ENCODE measurements at regions not wholly inside any gene's neighbourhood (a gene's known extent, or its start where the extent isn't known, plus 50 kb on each side); places are given as distances from the start of the nearest gene placed in this dataset.
"Not testable (repeated sequence)": the region's sequence is repeated elsewhere in the genome, so short reads cannot be mapped to it uniquely, and the experiment has no call there.

DNA sequence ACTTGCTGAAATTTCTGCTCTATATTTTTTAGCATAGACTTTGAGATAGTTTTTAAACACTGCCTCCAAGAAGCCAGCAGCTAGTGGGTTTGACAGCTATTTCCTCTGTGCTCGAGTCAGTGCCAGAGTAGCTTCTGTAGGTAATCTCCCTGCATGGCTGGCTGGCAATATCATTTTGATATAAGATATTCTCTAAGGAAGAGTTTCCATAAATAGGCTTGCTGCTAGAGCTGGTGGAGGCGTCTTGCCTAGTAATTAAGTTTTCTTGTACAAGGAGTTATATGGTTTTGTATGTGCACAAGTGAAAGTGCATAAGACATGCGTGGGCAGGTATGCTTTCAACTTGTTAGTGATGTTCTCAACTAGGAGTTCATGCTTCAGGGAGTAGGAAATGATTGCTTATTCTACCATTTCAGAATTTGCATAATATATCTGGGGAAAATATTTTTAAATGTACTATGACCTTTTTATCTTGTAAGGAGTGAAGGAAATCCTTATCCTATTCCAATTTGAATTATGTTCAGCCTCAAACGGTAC, 74.1 kb upstream of the CCL21 start:
- DNase-seq (ENCODE audit: extremely low spot score): peak; percentile 41
- ChIA-PET CTCF (no interaction called here), POLR2A (no interaction called here)
- TF ChIP-seq CTCF (IDR thresholded peaks at IDR 0.05; ENCODE audit: control extremely low read depth, extremely low read depth, low read depth, missing control alignments): no peak

DNA sequence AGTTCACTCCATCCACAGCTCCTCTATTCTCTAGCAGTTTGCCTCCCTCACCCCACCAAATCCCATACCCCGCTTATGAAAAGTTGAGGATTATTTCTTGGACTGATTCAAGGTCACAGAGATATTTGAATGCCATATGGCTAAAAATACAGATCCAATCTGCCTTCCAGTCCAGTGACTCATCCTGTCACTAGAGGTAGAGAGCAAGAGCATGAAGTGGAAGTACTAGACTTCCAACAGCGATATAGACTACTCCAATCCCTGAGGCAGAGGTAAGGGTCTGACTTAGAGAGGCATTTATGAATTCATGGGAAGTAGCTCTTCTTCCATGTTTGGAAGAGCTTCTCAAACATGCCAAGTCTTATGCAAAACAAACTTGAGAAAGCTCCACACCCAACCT, 72.4 kb upstream of the CCL21 start:
- CTCF ChIA-PET: interaction anchor here (0.7 to 0.8 kb wide), 2 partner anchors 10 to 28 kb away, joined by 3 read pairs; no protein-coding TSS in a partner anchor
- no peak for TF ChIP-seq CTCF (IDR thresholded peaks at IDR 0.05; ENCODE audit: control extremely low read depth, extremely low read depth, low read depth, missing control alignments)
- no peak for DNase-seq (ENCODE audit: extremely low spot score)
- POLR2A ChIA-PET: no interaction called here

- DNase-seq (ENCODE audit: extremely low spot score): no peak
- POLR2A ChIA-PET: no interaction called here
- TF ChIP-seq CTCF (IDR thresholded peaks at IDR 0.05; ENCODE audit: control extremely low read depth, extremely low read depth, low read depth, missing control alignments): no peak
- CTCF ChIA-PET: no interaction called here
Measured at GRCh38 chr9:34777666-34778065, 67.7 kb upstream of the CCL21 start.

DNA sequence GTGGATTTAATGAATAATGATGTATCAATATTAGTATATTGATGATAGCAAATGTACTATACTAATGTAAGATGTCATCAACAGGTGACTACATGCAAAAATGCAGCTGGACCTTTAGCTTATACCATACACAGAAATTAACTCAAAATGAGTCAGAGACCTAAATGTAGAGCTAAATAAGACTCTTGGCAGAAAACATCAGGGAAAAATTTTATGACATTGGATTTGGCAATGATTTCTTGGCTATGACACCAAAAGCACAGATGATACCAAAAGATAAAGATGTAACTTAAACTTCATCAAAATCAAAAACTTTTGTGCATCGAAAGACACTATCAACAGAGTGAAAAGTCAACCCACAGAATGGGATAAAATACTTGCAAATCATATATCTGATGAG, 64.0 kb upstream of the CCL21 start:
- no peak for TF ChIP-seq CTCF (IDR thresholded peaks at IDR 0.05; ENCODE audit: control extremely low read depth, extremely low read depth, low read depth, missing control alignments)
- ChIA-PET POLR2A (no interaction called here), CTCF (interaction anchor here (1.5 kb wide), 1 partner anchor 14 kb away, joined by 3 read pairs; no protein-coding TSS in a partner anchor)
- DNase-seq (ENCODE audit: extremely low spot score): no peak

DNA sequence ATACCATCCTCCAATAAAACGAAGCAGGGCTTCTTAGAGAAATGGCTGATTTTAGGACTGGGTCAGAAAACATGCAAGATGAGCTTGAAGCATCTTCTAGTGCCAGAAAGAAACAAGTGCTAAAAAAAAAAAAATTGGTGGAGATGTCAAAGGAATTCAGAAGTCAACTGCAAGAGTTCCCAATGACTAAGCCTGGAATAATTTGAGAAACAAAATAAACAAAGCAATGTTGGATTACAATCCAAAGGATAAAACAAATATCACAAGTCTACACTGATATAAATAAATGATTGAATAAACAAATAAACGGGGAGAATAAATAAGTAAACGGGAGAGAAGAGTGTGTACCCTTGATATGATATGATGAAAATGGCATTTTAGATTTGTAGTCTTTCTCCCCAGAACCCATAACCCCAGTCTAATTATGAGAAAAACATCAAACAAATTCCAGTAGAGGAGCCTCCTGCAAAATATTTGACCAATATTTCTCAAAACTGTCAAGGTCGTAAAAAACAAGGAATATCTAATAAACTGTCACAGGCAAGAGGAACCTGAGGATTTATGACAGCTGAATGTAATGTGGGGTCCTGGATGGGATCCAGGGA, 63.5 kb upstream of the CCL21 start:
- CTCF ChIA-PET: interaction anchor here (1.5 kb wide), 1 partner anchor 14 kb away, joined by 3 read pairs; no protein-coding TSS in a partner anchor
- no peak for DNase-seq (ENCODE audit: extremely low spot score)
- no peak for TF ChIP-seq CTCF (IDR thresholded peaks at IDR 0.05; ENCODE audit: control extremely low read depth, extremely low read depth, low read depth, missing control alignments)
- POLR2A ChIA-PET: no interaction called here

GRCh38 chr9:34771007-34771406, 61.1 kb upstream of the CCL21 start:
- no peak for TF ChIP-seq CTCF (IDR thresholded peaks at IDR 0.05; ENCODE audit: control extremely low read depth, extremely low read depth, low read depth, missing control alignments)
- POLR2A ChIA-PET: no interaction called here
- DNase-seq (ENCODE audit: extremely low spot score): no peak
- CTCF ChIA-PET: no interaction called here

- DNase-seq (ENCODE audit: extremely low spot score); CTCF ChIA-PET; POLR2A ChIA-PET: not testable (repeated sequence)
Measured at GRCh38 chr9:34767087-34767486, 57.2 kb upstream of the CCL21 start.
